ENCODE measurements at regions not wholly inside any gene's neighbourhood (a gene's known extent, or its start where the extent isn't known, plus 50 kb on each side); places are given as distances from the start of the nearest gene placed in this dataset.

DNA sequence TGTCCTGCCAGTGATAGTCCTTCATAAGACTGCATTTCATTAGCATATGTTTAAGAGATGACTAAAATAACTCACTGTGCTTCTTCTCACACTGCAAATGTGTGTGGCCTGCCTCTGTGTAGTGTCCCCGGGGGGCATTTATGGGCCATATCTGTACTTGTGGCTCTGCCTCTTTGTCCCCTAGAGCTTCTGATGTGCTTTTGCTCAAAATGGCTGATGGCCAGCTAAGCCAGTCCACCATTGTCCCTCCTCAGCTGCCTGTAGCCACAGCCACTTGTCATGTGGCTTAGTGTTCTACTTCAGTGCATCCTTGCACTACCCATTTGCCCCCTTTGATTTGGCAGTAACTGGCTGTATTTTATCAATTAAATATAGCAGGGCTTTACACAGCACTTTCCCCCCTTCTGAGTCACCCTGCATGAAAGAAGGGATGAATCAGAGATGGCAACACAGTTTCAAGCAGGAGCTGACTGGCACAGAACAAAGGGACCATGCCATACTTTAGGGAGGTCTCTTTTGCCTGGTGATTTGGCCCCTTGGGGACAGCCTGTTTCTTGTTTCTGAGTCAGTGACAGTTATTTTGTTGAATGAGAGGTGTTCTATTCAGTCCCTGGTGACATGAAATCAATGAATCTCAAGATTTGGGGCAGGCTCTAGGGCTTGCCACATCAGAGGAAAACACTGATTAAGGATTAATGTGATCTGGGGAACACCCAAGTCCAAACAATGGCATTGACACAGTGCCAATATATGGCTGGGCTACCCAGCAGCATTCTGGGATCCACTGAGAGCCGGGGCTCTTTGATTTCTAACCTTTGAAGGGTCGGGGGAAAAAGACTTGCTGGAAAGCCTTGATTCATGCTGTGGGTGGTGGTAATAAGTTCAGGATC is 245.5 kb downstream of the SMARCA2 start:
- no peaks in the 10 kb centered on the region for H3K9me3 Mint-ChIP-seq
- H3K36me3 ChIP-seq (ENCODE audit: insufficient read depth, low read length) = no peaks in the 10 kb centered on the region
- peaks cover 0 to 5% of the 10 kb centered on the region in 2 experiments for H3K9me3 ChIP-seq (ENCODE audit: control insufficient read depth in 1 of 2, insufficient read depth in 1 of 2, low read length in 2 of 2)
- H3K4me1 ChIP-seq (ENCODE audit: insufficient read depth, low read length) = no peaks in the 10 kb centered on the region
- no peaks in the 10 kb centered on the region for H3K36me3 Mint-ChIP-seq (ENCODE audit: low read depth)
- no peak overlapping the region for H3K4me3 ChIP-seq (ENCODE audit: low read length)
- H3K27me3 ChIP-seq (ENCODE audit: control insufficient read depth in 1 of 2, insufficient read depth in 2 of 2, low read length in 2 of 2) = peaks cover 0 to 4% of the 10 kb centered on the region in 2 experiments
- H3K4me3 Mint-ChIP-seq = no peak overlapping the region
- POLR2A ChIA-PET = no interaction called here
- peaks cover 11% of the 10 kb centered on the region for H3K27me3 Mint-ChIP-seq
- DNase-seq (no peak), ATAC-seq (ENCODE audit: poor library complexity) (no peak)
- CTCF ChIA-PET = interaction anchor here (1.4 kb wide), 1 partner anchor 9 kb away, joined by 3 read pairs; no protein-coding TSS in a partner anchor
- no peak overlapping the region for H3K27ac Mint-ChIP-seq
- no peak overlapping the region for H3K27ac ChIP-seq (ENCODE audit: low read depth in 1 of 2, low read length in 2 of 2)
- intact Hi-C loops (cut with DNase I, micrococcal nuclease) = no loop called here
- H3K4me1 Mint-ChIP-seq (ENCODE audit: low read depth) = no peaks in the 10 kb centered on the region
- TF ChIP-seq, protein P1, sequence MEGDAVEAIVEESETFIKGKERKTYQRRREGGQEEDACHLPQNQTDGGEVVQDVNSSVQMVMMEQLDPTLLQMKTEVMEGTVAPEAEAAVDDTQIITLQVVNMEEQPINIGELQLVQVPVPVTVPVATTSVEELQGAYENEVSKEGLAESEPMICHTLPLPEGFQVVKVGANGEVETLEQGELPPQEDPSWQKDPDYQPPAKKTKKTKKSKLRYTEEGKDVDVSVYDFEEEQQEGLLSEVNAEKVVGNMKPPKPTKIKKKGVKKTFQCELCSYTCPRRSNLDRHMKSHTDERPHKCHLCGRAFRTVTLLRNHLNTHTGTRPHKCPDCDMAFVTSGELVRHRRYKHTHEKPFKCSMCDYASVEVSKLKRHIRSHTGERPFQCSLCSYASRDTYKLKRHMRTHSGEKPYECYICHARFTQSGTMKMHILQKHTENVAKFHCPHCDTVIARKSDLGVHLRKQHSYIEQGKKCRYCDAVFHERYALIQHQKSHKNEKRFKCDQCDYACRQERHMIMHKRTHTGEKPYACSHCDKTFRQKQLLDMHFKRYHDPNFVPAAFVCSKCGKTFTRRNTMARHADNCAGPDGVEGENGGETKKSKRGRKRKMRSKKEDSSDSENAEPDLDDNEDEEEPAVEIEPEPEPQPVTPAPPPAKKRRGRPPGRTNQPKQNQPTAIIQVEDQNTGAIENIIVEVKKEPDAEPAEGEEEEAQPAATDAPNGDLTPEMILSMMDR (IDR thresholded peaks at IDR 0.05) = no peak

DNA sequence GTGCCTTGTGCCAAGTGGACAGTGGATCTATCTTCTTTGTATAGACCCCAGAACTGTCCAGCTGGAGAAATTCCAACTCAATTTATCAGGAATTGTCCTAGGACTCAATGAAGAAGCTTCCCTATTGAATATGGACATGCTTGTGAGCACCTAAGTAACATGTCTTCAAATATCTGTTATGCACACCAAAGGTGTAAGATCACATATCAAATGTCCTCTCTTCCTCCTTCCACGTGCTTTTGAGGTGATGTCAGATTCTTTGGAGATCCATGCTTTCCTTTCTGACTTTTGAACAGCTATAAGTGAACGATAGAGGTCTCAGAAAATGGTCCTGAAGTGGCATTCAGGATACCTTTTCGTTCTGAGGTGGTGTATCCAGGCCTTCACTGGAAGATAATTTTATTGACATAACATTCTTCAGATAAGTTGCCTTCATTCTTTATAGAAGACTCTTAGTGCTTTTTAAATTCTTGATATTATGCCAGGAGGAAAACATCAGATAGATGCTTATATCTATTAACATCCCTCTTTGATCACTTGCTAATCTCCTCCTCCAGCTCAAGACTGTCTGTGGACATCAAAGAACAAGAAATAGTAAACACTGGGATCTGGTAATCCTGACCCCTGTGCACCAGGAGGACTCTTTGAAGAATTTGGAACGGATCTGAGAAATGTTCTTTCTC is 246.4 kb downstream of the SMARCA2 start:
- H3K4me3 Mint-ChIP-seq = no peak overlapping the region

DNA sequence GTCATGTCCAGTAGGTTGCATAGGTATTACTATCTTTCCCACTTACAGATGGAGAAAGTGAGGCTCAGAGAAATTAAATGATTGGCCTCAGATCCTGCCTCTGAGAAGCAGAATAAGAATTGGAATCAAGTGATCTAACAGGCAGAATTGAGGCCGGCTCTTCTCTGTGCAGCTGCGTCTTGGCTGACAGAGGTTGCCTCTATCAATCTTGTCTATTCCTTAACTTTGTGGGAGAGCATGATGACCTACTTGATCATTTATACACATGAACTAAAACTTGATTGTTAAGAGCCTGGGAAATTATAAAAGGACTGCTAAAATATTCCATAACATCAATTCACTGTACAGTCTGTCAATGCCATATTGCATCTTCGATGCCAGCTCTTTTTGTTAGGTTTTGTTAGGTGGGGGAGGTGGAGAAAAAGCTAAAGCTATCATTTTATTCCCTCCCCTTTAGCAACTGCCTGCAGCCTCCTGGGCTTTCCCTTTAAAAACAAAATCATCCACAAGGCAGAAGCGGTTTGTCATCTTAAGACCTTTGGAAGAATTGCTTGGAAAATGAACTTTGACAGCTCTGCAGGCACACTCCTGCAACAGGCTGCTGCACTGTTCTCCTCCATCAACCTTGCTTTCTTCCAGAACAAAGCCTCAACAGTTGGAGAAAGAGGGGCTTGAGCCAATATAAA is 247.4 kb downstream of the SMARCA2 start:
- ChIA-PET CTCF (no interaction called here), POLR2A (no interaction called here)
- peaks cover 2 to 4% of the 10 kb centered on the region in 2 experiments for H3K27me3 ChIP-seq (ENCODE audit: control insufficient read depth in 1 of 2, insufficient read depth in 2 of 2, low read length in 2 of 2)
- peaks cover 0 to 5% of the 10 kb centered on the region in 2 experiments for H3K9me3 ChIP-seq (ENCODE audit: control insufficient read depth in 1 of 2, insufficient read depth in 1 of 2, low read length in 2 of 2)
- ATAC-seq (ENCODE audit: poor library complexity) = no peak
- no peak overlapping the region for H3K27ac Mint-ChIP-seq
- no peak overlapping the region for H3K4me3 ChIP-seq (ENCODE audit: low read length)
- TF ChIP-seq, protein P1 (IDR thresholded peaks at IDR 0.05) = no peak
- no peaks in the 10 kb centered on the region for H3K36me3 Mint-ChIP-seq (ENCODE audit: low read depth)
- H3K9me3 Mint-ChIP-seq = no peaks in the 10 kb centered on the region
- H3K27ac ChIP-seq (ENCODE audit: low read depth in 1 of 2, low read length in 2 of 2) = no peak overlapping the region
- H3K27me3 Mint-ChIP-seq = peaks cover 4% of the 10 kb centered on the region
- no peaks in the 10 kb centered on the region for H3K4me1 Mint-ChIP-seq (ENCODE audit: low read depth)
- no peak overlapping the region for H3K4me3 Mint-ChIP-seq
- DNase-seq = no peak
- H3K36me3 ChIP-seq (ENCODE audit: insufficient read depth, low read length) = no peaks in the 10 kb centered on the region
- intact Hi-C loops (cut with DNase I, micrococcal nuclease) = no loop called here
- no peaks in the 10 kb centered on the region for H3K4me1 ChIP-seq (ENCODE audit: insufficient read depth, low read length)

More for the DNA sequence above, 246.4 kb downstream of the SMARCA2 start:
- no peaks in the 10 kb centered on the region for H3K36me3 Mint-ChIP-seq (ENCODE audit: low read depth)
- intact Hi-C loops (cut with DNase I, micrococcal nuclease) = no loop called here
- ATAC-seq (ENCODE audit: poor library complexity) (no peak), DNase-seq (no peak)
- Histone ChIP-seq H3K36me3 (ENCODE audit: insufficient read depth, low read length) (no peaks in the 10 kb centered on the region), H3K27me3 (ENCODE audit: control insufficient read depth in 1 of 2, insufficient read depth in 2 of 2, low read length in 2 of 2) (peaks cover 0 to 4% of the 10 kb centered on the region in 2 experiments), H3K4me3 (ENCODE audit: low read length) (no peak overlapping the region), H3K4me1 (ENCODE audit: insufficient read depth, low read length) (no peaks in the 10 kb centered on the region), H3K27ac (ENCODE audit: low read depth in 1 of 2, low read length in 2 of 2) (no peak overlapping the region), H3K9me3 (ENCODE audit: control insufficient read depth in 1 of 2, insufficient read depth in 1 of 2, low read length in 2 of 2) (peaks cover 0 to 5% of the 10 kb centered on the region in 2 experiments)
- ChIA-PET POLR2A (no interaction called here), CTCF (no interaction called here)
- H3K27me3 Mint-ChIP-seq = peaks cover 4% of the 10 kb centered on the region
- TF ChIP-seq, protein P1 (IDR thresholded peaks at IDR 0.05) = no peak
- H3K9me3 Mint-ChIP-seq = no peaks in the 10 kb centered on the region
- no peak overlapping the region for H3K27ac Mint-ChIP-seq
- H3K4me1 Mint-ChIP-seq (ENCODE audit: low read depth) = no peaks in the 10 kb centered on the region

All from CD4-positive, alpha-beta T cell (primary cell).